HG03354 (cell line): ENCODE measurements at regions not wholly inside any gene's neighbourhood (a gene's known extent, or its start where the extent isn't known, plus 50 kb on each side); places are given as distances from the start of the nearest gene placed in this dataset.
"Not testable (repeated sequence)": the region's sequence is repeated elsewhere in the genome, so short reads cannot be mapped to it uniquely, and the experiment has no call there.

Source experiments
- ATAC-seq: cut with Tn5 transposase; IDR thresholded peaks from one replicate; pipeline ENCODE4 v1.9.1; 2021; ENCODE audit warnings: mild to moderate bottlenecking; ENCODE audit not compliant: unreplicated experiment, poor library complexity, severe bottlenecking

DNA sequence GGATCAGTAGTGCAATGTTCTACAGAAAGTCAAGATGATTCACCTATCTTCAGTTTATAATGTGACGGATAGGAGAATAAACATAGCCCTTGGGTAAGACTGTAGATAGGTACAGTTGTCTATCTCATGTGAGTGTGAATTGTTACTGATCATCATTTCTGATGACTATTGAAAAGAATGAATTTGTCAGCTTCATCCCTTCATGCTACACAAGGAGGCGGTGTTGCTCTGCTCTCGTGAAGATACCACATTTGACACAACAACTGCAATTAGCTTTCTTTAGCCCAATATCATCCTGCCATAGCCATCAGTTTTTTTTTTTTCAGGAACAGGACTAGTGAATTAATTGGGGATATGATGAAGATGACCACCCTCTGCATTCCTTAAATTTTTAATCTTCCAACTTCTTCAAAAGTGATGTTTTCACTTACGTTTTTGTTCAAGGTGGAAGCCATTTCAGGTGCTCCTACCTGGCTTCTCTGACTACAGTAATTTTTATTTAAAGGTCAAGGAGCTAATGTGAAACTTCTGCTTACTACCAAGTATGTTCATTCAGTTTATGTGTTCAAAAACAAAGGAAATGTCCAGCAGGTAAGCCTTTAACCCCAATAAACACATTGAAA, 152.9 kb upstream of the MOCS2 start:
- no peak for ATAC-seq

GRCh38 chr5:53263151-53263550, 153.6 kb upstream of the MOCS2 start:
- no peak for ATAC-seq

DNA sequence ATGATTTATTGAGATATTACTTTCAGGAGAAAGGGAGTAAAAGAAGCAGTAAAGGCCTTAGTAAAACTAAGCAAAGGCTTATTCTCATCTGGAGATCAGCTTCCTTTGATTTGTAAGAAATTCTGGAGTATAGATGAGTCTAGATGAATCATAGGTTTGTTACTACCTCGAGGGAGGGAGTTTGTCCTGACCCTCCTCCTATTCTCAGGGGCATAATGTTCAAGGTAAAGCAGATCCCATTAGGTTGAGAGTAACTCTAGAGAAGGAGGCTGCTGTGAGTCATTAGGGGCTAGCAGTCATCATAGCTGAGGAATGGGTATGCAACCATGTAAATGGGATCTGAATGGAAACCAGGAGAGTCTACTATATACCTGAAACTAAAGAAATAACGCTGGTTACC, 155.5 kb upstream of the MOCS2 start:
- no peak for ATAC-seq

- not testable (repeated sequence) for ATAC-seq
These were observed 158.7 kb upstream of the MOCS2 start for GRCh38 chr5:53268241-53268640.

DNA sequence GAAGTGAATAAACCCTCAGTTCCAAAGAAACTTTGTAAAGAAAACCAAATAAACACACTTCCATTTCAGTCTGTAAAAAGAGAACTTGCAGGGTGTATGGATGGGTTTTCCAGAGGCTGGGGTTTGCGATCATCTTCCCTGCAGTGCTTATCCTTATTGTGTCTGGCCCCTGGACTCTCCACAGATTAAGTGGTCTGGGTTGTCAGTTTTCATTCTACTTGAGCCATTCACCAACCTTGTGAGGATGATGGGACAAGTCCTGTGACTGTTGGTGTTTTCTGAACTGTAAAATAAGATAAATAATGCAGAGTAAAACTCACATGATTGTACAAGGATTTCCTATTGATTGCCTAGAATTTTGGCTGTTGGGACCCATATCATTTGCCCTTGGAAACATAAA, 166.1 kb upstream of the MOCS2 start:
- ATAC-seq, result no peak

- no peak for ATAC-seq
These were observed 167.3 kb upstream of the MOCS2 start for GRCh38 chr5:53276825-53277224.

- no peak for ATAC-seq
These were observed 167.9 kb upstream of the MOCS2 start for GRCh38 chr5:53277491-53277890.

GRCh38 chr5:53287573-53287972, 178.0 kb upstream of the MOCS2 start:
- ATAC-seq, result no peak

DNA sequence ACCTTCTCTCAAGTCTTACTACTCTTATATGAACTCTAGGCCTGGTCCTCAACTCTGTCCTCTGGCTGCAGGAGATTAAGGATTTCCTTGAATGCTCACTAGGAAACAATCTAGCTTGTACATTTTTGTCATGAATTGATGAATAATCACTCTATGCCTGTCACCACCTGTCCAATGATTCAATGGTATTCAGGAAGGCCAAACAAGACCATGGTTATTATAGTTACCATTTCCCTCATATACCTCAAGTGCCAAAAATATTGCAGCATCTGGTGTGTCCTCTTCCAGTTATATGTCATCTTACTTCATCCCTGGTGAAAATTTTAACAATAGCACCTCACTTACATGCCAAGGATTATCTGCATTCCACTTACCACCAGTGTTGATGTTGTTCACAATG, 179.0 kb upstream of the MOCS2 start:
- no peak for ATAC-seq

DNA sequence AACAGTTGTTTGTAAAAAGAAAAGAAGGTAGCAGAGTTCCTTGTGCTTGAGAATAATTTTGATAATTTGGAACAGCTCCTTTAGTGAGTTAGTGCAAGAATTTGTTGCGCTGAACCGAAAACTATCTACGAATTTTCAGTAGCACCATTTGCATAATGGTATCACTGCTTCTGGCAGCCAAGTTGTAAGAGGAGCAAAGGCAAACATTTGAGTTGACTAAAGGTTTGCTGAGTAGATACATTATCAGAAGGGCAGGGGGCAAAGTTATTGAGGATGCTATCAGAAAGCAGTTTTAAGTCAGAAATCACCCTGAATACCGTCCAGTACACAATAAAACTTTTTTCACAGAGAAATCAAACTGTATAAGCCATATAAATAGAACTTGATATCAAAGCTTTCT, 181.5 kb upstream of the MOCS2 start:
- no peak for ATAC-seq

DNA sequence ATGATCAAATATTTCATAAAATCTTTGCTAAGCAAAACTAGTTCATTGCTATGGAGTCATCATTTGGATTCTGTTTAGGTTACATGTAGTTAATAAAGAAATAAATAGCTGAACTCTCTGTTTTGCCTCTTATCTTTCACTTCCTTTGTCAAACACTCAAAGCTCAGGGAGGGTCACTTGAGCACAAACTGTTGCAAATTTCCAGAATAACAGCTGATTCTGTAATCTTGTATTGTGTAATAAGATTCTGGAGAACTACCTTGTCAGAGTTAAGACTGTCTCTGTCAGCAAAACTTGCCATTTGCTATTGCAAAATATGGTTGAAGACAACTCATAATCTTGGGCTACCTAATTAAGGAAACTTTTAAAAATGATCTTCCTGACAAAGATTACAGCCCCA, 182.0 kb upstream of the MOCS2 start:
- ATAC-seq, result no peak

DNA sequence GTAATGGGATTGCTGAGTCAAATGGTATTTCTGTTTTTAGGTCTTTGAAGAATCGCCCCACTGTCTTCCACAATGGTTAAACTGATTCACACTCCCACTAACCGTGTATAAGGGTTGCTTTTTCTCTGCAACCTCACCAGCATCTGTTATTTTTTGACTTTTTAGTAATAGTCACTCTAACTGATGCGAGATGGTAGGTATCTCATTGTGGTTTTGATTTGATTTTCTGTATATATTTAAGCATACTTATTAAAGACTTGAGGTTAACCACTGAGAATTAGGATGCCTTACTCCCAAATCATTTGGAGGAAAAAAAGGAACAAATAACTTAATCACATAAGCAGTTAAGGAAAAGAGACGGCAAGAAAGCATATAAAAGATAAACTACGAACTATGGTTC, 181.6 kb upstream of the FST start:
- ATAC-seq, result no peak

DNA sequence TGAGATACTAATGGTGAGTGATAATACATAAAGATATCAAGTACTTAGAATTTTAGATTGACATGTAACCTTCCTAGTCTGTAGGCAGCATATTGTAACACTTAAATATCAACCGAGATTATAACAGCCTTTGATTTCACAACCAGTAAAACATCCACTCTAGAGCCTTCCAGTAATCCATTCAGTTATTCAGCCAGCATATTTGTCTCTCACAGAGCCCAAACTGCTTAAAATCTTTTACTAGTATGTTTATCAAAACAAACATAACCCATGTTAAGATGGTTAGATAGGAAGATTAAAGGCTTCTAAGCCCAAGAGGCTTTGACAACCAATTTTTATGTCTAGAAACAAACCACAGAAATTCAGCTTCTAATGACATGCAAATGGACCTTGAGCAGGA, 177.9 kb upstream of the FST start:
- ATAC-seq, result no peak

GRCh38 chr5:53303105-53303504, 177.3 kb upstream of the FST start:
- no peak for ATAC-seq

DNA sequence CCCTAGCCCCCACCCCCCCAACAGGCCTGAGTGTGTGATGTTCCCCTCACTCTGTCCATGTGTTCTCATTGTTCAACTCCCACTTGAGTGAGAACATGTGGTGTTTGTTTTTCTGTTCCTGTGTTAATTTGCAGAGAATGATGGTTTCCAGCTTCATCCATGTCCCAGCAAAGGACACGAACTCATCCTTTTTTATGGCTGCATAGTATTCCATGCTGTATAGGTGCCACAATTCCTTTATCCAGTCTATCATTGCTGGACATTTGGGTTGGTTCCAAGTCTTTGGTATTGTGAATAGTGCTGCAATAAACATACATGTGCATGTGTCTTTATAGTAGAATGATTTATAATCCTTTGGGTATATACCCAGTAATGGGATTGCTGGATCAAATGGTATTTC, 175.1 kb upstream of the FST start:
- not testable (repeated sequence) for ATAC-seq

DNA sequence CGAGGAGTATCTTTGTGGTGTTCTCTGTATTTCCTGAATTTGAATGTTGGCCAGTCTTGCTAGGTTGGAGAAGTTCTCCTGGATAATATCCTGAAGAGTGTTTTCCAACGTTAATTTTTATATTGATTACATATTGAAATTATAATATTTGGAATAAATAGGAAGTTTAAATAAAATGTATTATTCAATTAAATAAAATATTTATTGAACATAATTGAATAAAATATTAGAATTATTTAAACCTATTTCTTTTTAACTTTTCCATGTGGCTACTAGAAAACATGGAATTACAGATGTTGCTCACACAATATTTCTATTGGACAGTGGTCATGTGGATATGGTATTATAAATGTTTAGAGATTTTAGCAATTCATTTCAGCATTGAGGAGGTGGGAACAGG, 170.8 kb upstream of the FST start:
- no peak for ATAC-seq

GRCh38 chr5:53311681-53312080, 168.7 kb upstream of the FST start:
- no peak for ATAC-seq

DNA sequence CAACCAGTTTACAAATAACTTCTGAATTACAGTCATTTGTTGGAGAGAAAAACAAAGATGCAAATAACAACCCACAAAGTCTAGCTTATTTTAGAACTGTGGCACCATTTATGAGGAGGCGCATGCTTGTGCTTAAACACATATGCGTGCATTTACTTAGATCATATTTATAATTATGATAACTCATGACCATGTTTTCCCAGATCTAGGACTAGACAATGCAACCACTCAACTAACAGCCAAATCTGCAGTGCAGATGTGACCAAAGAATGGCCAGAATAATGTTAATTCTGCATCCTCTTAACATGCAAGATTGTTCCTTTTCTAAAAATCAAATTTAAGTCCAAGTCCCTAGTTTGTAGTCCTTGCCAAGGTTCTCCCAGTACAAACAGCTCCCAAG, 167.3 kb upstream of the FST start:
- ATAC-seq, result no peak

DNA sequence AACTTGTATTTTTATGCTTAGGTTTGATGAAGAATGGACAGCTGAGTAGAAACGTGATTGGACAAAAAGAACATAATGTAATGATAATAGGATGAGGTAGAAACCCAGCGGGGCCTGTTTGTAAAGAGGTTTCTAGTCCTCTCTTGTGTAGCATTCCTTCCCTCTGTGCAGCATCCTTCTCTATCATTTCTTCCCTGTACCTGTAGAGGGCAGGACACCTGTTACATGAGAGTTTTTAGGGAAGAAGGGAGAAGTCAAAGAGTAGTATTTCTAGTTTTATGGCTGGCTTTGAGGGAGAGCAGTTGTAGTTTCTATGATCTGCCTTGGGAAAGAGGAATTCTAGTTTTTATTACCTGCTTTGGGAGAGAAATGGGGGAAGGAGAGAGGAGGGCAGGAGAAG, 162.1 kb upstream of the FST start:
- ATAC-seq, result no peak

DNA sequence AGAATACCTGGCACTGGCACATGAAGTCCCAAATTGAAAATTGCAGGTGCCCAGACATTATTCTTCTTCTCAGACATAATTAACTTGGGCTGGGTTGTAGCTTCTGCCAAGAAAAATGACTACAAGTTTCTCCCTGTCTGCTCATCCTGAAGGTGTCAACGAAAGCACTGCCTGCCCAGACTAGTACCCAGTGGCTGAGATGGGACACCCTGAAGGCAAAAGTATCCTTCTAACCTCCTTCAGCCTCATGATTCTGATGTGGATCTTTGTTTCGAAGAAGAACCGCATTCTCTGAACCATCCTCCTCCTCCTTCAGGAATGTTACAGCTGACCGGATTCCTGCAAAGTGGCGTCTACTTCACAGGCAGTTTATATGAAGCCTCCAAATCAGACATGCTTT, 161.1 kb upstream of the FST start:
- no peak for ATAC-seq

- no peak for ATAC-seq
These were observed 159.4 kb upstream of the FST start for GRCh38 chr5:53321073-53321472.

DNA sequence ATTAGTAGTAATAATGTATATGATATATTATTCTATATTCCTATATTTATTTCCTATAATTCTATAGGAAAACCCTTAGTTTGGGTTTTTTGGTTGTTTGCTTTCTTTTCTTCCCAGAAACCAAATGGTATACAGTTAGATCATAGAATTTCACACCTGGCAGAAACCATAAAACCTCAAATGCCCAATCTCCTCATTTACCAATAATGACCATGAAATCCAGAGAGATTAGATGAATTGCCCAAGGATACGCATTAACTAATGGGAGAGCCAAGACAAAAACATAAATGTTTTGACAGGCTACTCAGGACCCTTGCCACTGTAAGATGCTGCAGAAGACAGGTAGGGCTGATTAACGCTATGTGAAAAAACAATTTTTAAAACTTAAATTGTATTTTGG, 158.7 kb upstream of the FST start:
- ATAC-seq, result no peak
